Sigmoid colon (tissue), 3 donors: ENCODE measurements at regions not wholly inside any gene's neighbourhood (a gene's known extent, or its start where the extent isn't known, plus 50 kb on each side); places are given as distances from the start of the nearest gene placed in this dataset.
"Not testable (repeated sequence)": the region's sequence is repeated elsewhere in the genome, so short reads cannot be mapped to it uniquely, and the experiment has no call there.

Experiments
- POLR2A ChIP-seq, 2 donors: fragments of 450-650 bp; IDR thresholded peaks; one replicate each; pipeline ENCODE4 v1.6.1; 2016; ENCODE audit warnings: antibody characterized with exemption in 2 of 2, mild to moderate bottlenecking in 2 of 2, moderate library complexity in 2 of 2
- TF ChIP-seq, protein P1 (sequence below), 4 experiments: fragments of 450-650 bp in 3 of 4; fragments of 200-600 bp in 1 of 4; IDR thresholded peaks; one replicate each; pipeline ENCODE4 v1.5.1; 2016 to 2019; ENCODE audit warnings: antibody characterized with exemption in 4 of 4, mild to moderate bottlenecking in 3 of 4, moderate library complexity in 2 of 4

DNA sequence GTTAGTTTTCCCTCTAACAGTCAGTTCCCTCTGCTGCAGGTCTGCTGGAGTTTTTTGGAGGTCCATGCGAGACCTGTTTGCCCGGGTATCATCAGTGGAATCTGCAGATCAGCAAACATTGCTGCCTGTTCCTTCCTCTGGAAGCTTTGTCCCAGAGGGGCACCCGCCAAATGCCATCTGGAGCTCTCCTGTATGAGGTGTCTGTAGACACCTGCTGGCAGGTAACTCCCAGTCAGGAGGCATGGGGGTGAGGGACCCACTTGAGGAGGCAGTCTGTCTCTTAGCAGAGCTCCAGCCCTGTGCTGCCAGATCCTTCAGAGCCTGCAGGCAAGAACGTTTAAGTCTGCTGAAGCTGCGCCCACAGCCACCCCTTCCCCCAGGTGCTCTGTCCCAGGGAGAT, 884.3 kb upstream of the GRIA3 start:
- TF ChIP-seq, protein P1, sequence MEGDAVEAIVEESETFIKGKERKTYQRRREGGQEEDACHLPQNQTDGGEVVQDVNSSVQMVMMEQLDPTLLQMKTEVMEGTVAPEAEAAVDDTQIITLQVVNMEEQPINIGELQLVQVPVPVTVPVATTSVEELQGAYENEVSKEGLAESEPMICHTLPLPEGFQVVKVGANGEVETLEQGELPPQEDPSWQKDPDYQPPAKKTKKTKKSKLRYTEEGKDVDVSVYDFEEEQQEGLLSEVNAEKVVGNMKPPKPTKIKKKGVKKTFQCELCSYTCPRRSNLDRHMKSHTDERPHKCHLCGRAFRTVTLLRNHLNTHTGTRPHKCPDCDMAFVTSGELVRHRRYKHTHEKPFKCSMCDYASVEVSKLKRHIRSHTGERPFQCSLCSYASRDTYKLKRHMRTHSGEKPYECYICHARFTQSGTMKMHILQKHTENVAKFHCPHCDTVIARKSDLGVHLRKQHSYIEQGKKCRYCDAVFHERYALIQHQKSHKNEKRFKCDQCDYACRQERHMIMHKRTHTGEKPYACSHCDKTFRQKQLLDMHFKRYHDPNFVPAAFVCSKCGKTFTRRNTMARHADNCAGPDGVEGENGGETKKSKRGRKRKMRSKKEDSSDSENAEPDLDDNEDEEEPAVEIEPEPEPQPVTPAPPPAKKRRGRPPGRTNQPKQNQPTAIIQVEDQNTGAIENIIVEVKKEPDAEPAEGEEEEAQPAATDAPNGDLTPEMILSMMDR (IDR thresholded peaks at IDR 0.05): not testable (repeated sequence)
- TF ChIP-seq POLR2A (IDR thresholded peaks at IDR 0.05): not testable (repeated sequence)
